A549 (cell line): ENCODE measurements at regions not wholly inside any gene's neighbourhood (a gene's known extent, or its start where the extent isn't known, plus 50 kb on each side); places are given as distances from the start of the nearest gene placed in this dataset.

Source experiments
- ATAC-seq, 2 experiments: fragments of 200-7000 bp in 1 of 2; fragments of >200 bp in 1 of 2; cut with Nextera tagmentation in 1 of 2; cut with Tn5 transposase in 1 of 2; 3 replicates each; pipeline versions ENCODE4 v1.8.0 to v1.9.1; 2018 to 2020; ENCODE audit warnings: mild to moderate bottlenecking in 1 of 2, moderate library complexity in 1 of 2
- CTCF ChIA-PET: fragments of 300-600 bp; sonication (Branson Sonifier 250); formaldehyde crosslinking; extraction: SDS; loops from one replicate; lab custom pipeline; 2021; ENCODE audit warnings: antibody characterized with exemption, inconsistent platforms; lab: Yijun Ruan, JAX
- POLR2A ChIA-PET: fragments of 350-600 bp; formaldehyde crosslinking; extraction: SDS; loops from one replicate; lab custom pipeline; 2021; ENCODE audit warnings: antibody characterized with exemption, inconsistent platforms; lab: Yijun Ruan, JAX
- DNase-seq, 2 experiments: peaks; one replicate each; pipeline versions ENCODE4 v3.0.0 to v3.0.0-alpha.2; 2011 to 2016; ENCODE audit warnings: low read depth in 1 of 2, low spot score in 1 of 2
- FAIRE-seq: peaks from 2 replicates; lab custom pipeline; 2011; peaks lifted over from hg19 to GRCh38; lab: Jason Lieb, UNC
- H3K27ac ChIP-seq, 2 experiments: fragments of >200 bp; sonication (Bioruptor Twin); formaldehyde crosslinking; 3 replicates each; pipeline ENCODE4 v1.5.1; 2016 to 2017
- H3K4me1 ChIP-seq: fragments of >200 bp; sonication (Bioruptor Twin); formaldehyde crosslinking; 3 replicates; pipeline ENCODE4 v1.6.1; 2016
- H3K4me2 ChIP-seq: fragments of >200 bp; sonication (Bioruptor Twin); formaldehyde crosslinking; 3 replicates; pipeline ENCODE4 v1.6.1; 2016
- H3K4me3 ChIP-seq: fragments of >200 bp; sonication (Bioruptor Twin); formaldehyde crosslinking; 3 replicates; pipeline ENCODE4 v1.5.1; 2016
- H3K9me3 ChIP-seq: fragments of >200 bp; sonication (Bioruptor Twin); formaldehyde crosslinking; 3 replicates; pipeline ENCODE4 v1.6.1; 2016
- BCL3 ChIP-seq: fragments of >200 bp; sonication (Bioruptor Twin); formaldehyde crosslinking; IDR thresholded peaks from 3 replicates; pipeline ENCODE4 v1.6.1; 2016
- CBX8 ChIP-seq: fragments of 200-600 bp; sonication (generic); IDR thresholded peaks from 2 replicates; pipeline ENCODE4 v1.6.1; 2016
- CHD2 ChIP-seq: fragments of 150-350 bp; IDR thresholded peaks from 2 replicates; pipeline ENCODE4 v1.6.1; 2014; ENCODE audit warnings: low read length; ENCODE audit not compliant: partially characterized antibody
- CTCF ChIP-seq: fragments of >200 bp; sonication (Bioruptor Twin); formaldehyde crosslinking; IDR thresholded peaks from 3 replicates; pipeline ENCODE4 v1.5.1; 2016
- EHMT2 ChIP-seq: fragments of 200-600 bp; sonication (generic); IDR thresholded peaks from 2 replicates; pipeline ENCODE4 v1.6.1; 2016; ENCODE audit warnings: antibody characterized with exemption, low read depth, mild to moderate bottlenecking, moderate library complexity
- ESRRA ChIP-seq: fragments of 150-350 bp; IDR thresholded peaks from 2 replicates; pipeline ENCODE4 v1.6.1; 2014; ENCODE audit warnings: mild to moderate bottlenecking, low read length, borderline replicate concordance
- FOSB ChIP-seq: fragments of 250-450 bp; sonication (Bioruptor Pico); IDR thresholded peaks from 2 replicates; pipeline ENCODE4 v1.5.0; 2020; ENCODE audit warnings: mild to moderate bottlenecking, moderate library complexity
- FOSL2 ChIP-seq, 2 experiments: fragments of 450-650 bp in 1 of 2; fragments of >200 bp in 1 of 2; sonication (Bioruptor Twin) in 1 of 2; formaldehyde crosslinking; IDR thresholded peaks; 2 replicates each; pipeline versions ENCODE4 v1.5.0 to v1.6.1; 2016 to 2020; ENCODE audit warnings: mild to moderate bottlenecking in 1 of 2, moderate library complexity in 1 of 2
- FOXS1 ChIP-seq: fragments of 250-450 bp; sonication (Bioruptor Pico); IDR thresholded peaks from 2 replicates; pipeline ENCODE4 v1.5.0; 2020; ENCODE audit warnings: mild to moderate bottlenecking, moderate library complexity
- GATA3 ChIP-seq: IDR thresholded peaks from 2 replicates; pipeline ENCODE4 v1.6.1; 2012; ENCODE audit warnings: borderline replicate concordance
- HES2 ChIP-seq: fragments of >200 bp; sonication (Bioruptor Twin); formaldehyde crosslinking; IDR thresholded peaks from 2 replicates; pipeline ENCODE4 v1.6.1; 2016
- JUNB ChIP-seq: fragments of >200 bp; sonication (Bioruptor Twin); formaldehyde crosslinking; IDR thresholded peaks from 2 replicates; pipeline ENCODE4 v1.6.1; 2016
- KDM5A ChIP-seq: fragments of 200-600 bp; sonication (generic); IDR thresholded peaks from 2 replicates; pipeline ENCODE4 v1.6.1; 2016; ENCODE audit warnings: antibody characterized with exemption, mild to moderate bottlenecking
- MAFK ChIP-seq: fragments of 450-650 bp; IDR thresholded peaks from 2 replicates; pipeline ENCODE4 v1.6.1; 2014; ENCODE audit not compliant: partially characterized antibody
- MAZ ChIP-seq: fragments of 150-350 bp; IDR thresholded peaks from 2 replicates; pipeline ENCODE4 v1.6.1; 2014; ENCODE audit warnings: antibody characterized with exemption, low read depth, low read length, borderline replicate concordance
- MYC ChIP-seq: IDR thresholded peaks from 2 replicates; pipeline ENCODE4 v1.6.1; 2012; ENCODE audit warnings: mild to moderate bottlenecking, inconsistent platforms, low read length, improper control_type of control experiment, borderline replicate concordance
- NFE2L2 ChIP-seq: fragments of 150-350 bp; conservative IDR thresholded peaks from 2 replicates; pipeline ENCODE4 v1.6.1; 2014; ENCODE audit warnings: low read length
- NR3C1 ChIP-seq: fragments of >200 bp; sonication (Bioruptor Twin); formaldehyde crosslinking; IDR thresholded peaks from 3 replicates; pipeline ENCODE4 v1.6.1; 2017
- POLR2A ChIP-seq: IDR thresholded peaks from 2 replicates; pipeline ENCODE4 v1.6.1; 2012; ENCODE audit warnings: mild to moderate bottlenecking, low read length
- RAD21 ChIP-seq, 2 experiments: fragments of >200 bp in 1 of 2; sonication (Bioruptor Twin) in 1 of 2; formaldehyde crosslinking in 1 of 2; IDR thresholded peaks in 1 of 2; conservative IDR thresholded peaks in 1 of 2; 2 replicates in 1 of 2; 3 replicates in 1 of 2; pipeline ENCODE4 v1.6.1; 2012 to 2018; ENCODE audit warnings: inconsistent platforms in 1 of 2
- RCOR1 ChIP-seq: fragments of 150-350 bp; IDR thresholded peaks from 2 replicates; pipeline ENCODE4 v1.6.1; 2014; ENCODE audit warnings: antibody characterized with exemption, low read length, low read depth
- RFX5 ChIP-seq: fragments of 450-650 bp; IDR thresholded peaks from 2 replicates; pipeline ENCODE4 v1.7.1; 2014; ENCODE audit warnings: antibody characterized with exemption, mild to moderate bottlenecking, moderate library complexity
- SMC3 ChIP-seq: fragments of >200 bp; sonication (Bioruptor Twin); formaldehyde crosslinking; IDR thresholded peaks from 3 replicates; pipeline ENCODE4 v1.6.1; 2018; ENCODE audit warnings: inconsistent platforms
- SREBF2 ChIP-seq: fragments of 450-650 bp; IDR thresholded peaks from 2 replicates; pipeline ENCODE4 v1.6.1; 2014; ENCODE audit warnings: mild to moderate bottlenecking, moderate library complexity
- TFCP2L1 ChIP-seq: fragments of 250-450 bp; sonication (Bioruptor Pico); IDR thresholded peaks from 2 replicates; pipeline ENCODE4 v1.5.0; 2021; ENCODE audit warnings: mild to moderate bottlenecking
- TP53 ChIP-seq: fragments of 250-450 bp; sonication (Bioruptor Pico); IDR thresholded peaks from 2 replicates; pipeline ENCODE4 v1.5.0; 2021; ENCODE audit warnings: mild to moderate bottlenecking, moderate library complexity
- ZSCAN20 ChIP-seq: fragments of 250-450 bp; sonication (Bioruptor Pico); IDR thresholded peaks from 2 replicates; pipeline ENCODE4 v1.8.0; 2022; ENCODE audit warnings: mild to moderate bottlenecking, moderate library complexity
- WGBS: methylation state at CpG from one replicate; pipeline ENCODE4 v1.1.6; 2017; ENCODE audit errors: missing lambda C conversion rate; 5-methylcytosine and 5-hydroxymethylcytosine counted together

- TF ChIP-seq HES2 (no peak), RFX5 (no peak), CBX8 (no peak), RCOR1 (no peak)
Measured at GRCh38 chr4:4603592-4603991, 61.7 kb upstream of the STX18 start (continued).

GRCh38 chr4:4603067-4603466 lies 61.2 kb upstream of the STX18 start:
- TF ChIP-seq JUNB (no peak), POLR2A (no peak), TFCP2L1 (CRISPR knock-in tag) (no peak), MAZ (no peak), NR3C1 (no peak), CBX8 (no peak), ZSCAN20 (CRISPR knock-in tag) (no peak), TP53 (CRISPR knock-in tag) (no peak), RAD21 (conservative IDR thresholded peaks at IDR 0.05 in 1 of 2, IDR thresholded peaks at IDR 0.05 in 1 of 2) (no peak), CTCF (no peak), SREBF2 (no peak), SMC3 (no peak), FOXS1 (CRISPR knock-in tag) (no peak), KDM5A (no peak)
- CTCF ChIA-PET: interaction anchor here (1.9 kb wide), 1 partner anchor 15 kb away, joined by 6 read pairs; no protein-coding TSS in a partner anchor
- POLR2A ChIA-PET: no interaction called here
- Histone ChIP-seq H3K4me2 (no peak overlapping the region), H3K9me3 (no peaks in the 10 kb centered on the region), H3K27ac (no peak overlapping the region), H3K4me1 (no peaks in the 10 kb centered on the region), H3K4me3 (no peak overlapping the region)
- ATAC-seq (no peak), DNase-seq (no peak), FAIRE-seq (no peak)
- 56% methylated on average over 3 of the region's 4 CpGs for WGBS

- H3K4me2 ChIP-seq: no peak overlapping the region
- FAIRE-seq: no peak
- 61% methylated on average over 2 of the region's 2 CpGs for WGBS
- CTCF ChIA-PET: interaction anchor here (2.0 kb wide), 1 partner anchor 116 kb away, joined by 4 read pairs; no protein-coding TSS in a partner anchor
- no peaks in the 10 kb centered on the region for H3K9me3 ChIP-seq
- POLR2A ChIA-PET: no interaction called here
- no peak for DNase-seq
- no peak overlapping the region for H3K27ac ChIP-seq
- ATAC-seq: no peak
- H3K4me3 ChIP-seq: no peak overlapping the region
- TF ChIP-seq JUNB: no peak
- TF ChIP-seq MAFK: no peak
- no peak for TF ChIP-seq MAZ
- TF ChIP-seq BCL3: no peak
- TF ChIP-seq CHD2: no peak
- TF ChIP-seq FOSL2 (IDR thresholded peaks at IDR 0.05): no peak
- no peak for TF ChIP-seq FOSL2 (CRISPR knock-in tag; IDR thresholded peaks at IDR 0.05)
- no peak for TF ChIP-seq CBX8
- TF ChIP-seq MYC: no peak
- TF ChIP-seq EHMT2: no peak
- no peak for TF ChIP-seq NFE2L2
- no peak for TF ChIP-seq FOSB (CRISPR knock-in tag)
- no peak for TF ChIP-seq GATA3
- no peak for TF ChIP-seq ESRRA
- H3K4me1 ChIP-seq: no peaks in the 10 kb centered on the region
Measured at GRCh38 chr4:4602468-4602867, 60.6 kb upstream of the STX18 start.
